ENCODE measurements at regions not wholly inside any gene's neighbourhood (a gene's known extent, or its start where the extent isn't known, plus 50 kb on each side); places are given as distances from the start of the nearest gene placed in this dataset.

- DNase-seq (ENCODE audit: low read depth), result no peak
Observed at GRCh38 chr1:201610858-201611257, 71.9 kb downstream of the NAV1 start.

GRCh38 chr1:201612645-201613044 lies 73.7 kb downstream of the NAV1 start:
- no peak for DNase-seq (ENCODE audit: low read depth)

- DNase-seq (ENCODE audit: low read depth), result no peak
Observed at GRCh38 chr1:201614262-201615015, 75.5 kb downstream of the NAV1 start.

- DNase-seq (ENCODE audit: low read depth), result no peak
Observed at GRCh38 chr1:201617157-201617556, 78.2 kb downstream of the NAV1 start.

- no peak for DNase-seq (ENCODE audit: low read depth)
Observed at GRCh38 chr1:201618389-201618788, 79.5 kb downstream of the NAV1 start.

- DNase-seq (ENCODE audit: low read depth), result no peak
Observed at GRCh38 chr1:201618905-201619304, 80.0 kb downstream of the NAV1 start.

- peak; percentile 52 for DNase-seq (ENCODE audit: low read depth)
Observed at GRCh38 chr1:201619513-201619912, 80.6 kb downstream of the NAV1 start.

GRCh38 chr1:201622353-201622752 lies 83.4 kb downstream of the NAV1 start:
- no peak for DNase-seq (ENCODE audit: low read depth)

- no peak for DNase-seq (ENCODE audit: low read depth)
Observed at GRCh38 chr1:201622824-201623223, 83.9 kb downstream of the NAV1 start.

GRCh38 chr1:201624741-201625225 lies 85.9 kb downstream of the NAV1 start:
- no peak for DNase-seq (ENCODE audit: low read depth)

- peak; percentile 98 for DNase-seq (ENCODE audit: low read depth)
Observed at GRCh38 chr1:201625226-201625761, 86.4 kb downstream of the NAV1 start.

- peak; percentile 67 for DNase-seq (ENCODE audit: low read depth)
Observed at GRCh38 chr1:201625851-201626251, 86.9 kb downstream of the NAV1 start.

- DNase-seq (ENCODE audit: low read depth), result no peak
Observed at GRCh38 chr1:201626629-201627275, 87.8 kb downstream of the NAV1 start.

GRCh38 chr1:201628490-201628889 lies 89.6 kb downstream of the NAV1 start:
- DNase-seq (ENCODE audit: low read depth), result no peak

- DNase-seq (ENCODE audit: low read depth), result no peak
Observed at GRCh38 chr1:201630582-201630981, 91.7 kb downstream of the NAV1 start.

GRCh38 chr1:201631037-201631436 lies 92.1 kb downstream of the NAV1 start:
- no peak for DNase-seq (ENCODE audit: low read depth)

- DNase-seq (ENCODE audit: low read depth), result no peak
Observed at GRCh38 chr1:201632364-201632952, 93.5 kb downstream of the NAV1 start.

GRCh38 chr1:201633297-201633696 lies 94.4 kb downstream of the NAV1 start:
- no peak for DNase-seq (ENCODE audit: low read depth)

- DNase-seq (ENCODE audit: low read depth), result no peak
Observed at GRCh38 chr1:201633811-201634210, 94.9 kb downstream of the NAV1 start.

GRCh38 chr1:201634261-201634660 lies 95.3 kb downstream of the NAV1 start:
- peak; percentile 72 for DNase-seq (ENCODE audit: low read depth)

GRCh38 chr1:201636097-201636496 lies 97.2 kb downstream of the NAV1 start:
- DNase-seq (ENCODE audit: low read depth), result no peak

- DNase-seq (ENCODE audit: low read depth), result peak; percentile 80
Observed at GRCh38 chr1:201636510-201636971, 97.6 kb downstream of the NAV1 start.
